Sciatic nerve (tissue), 2 donors: ENCODE measurements at regions not wholly inside any gene's neighbourhood (a gene's known extent, or its start where the extent isn't known, plus 50 kb on each side); places are given as distances from the start of the nearest gene placed in this dataset.
A peak's percentile ranks its signal among the peaks of the same experiment; 100 is the strongest.

Source experiments
- ATAC-seq: fragments of 200-7000 bp; cut with Tn5 transposase; one replicate; pipeline ENCODE4 v1.9.1; 2020; ENCODE audit warnings: mild to moderate bottlenecking, moderate library complexity
- DNase-seq: peaks from one replicate; pipeline ENCODE4 v3.0.0-alpha.2; 2020; ENCODE audit warnings: low spot score
- intact Hi-C: fragments of 100-400 bp; cut with DNase I; formaldehyde crosslinking; loops from one replicate; pipeline ENCODE4 v1.14.2; 2022
- donor health status: DM: no; HTN: no; CAD: no.
- donor health status: DM: no; HTN: no; CAD: no.

GRCh38 chr1:82215056-82215852, 414.5 kb downstream of the ADGRL2 start:
- intact Hi-C loops = no loop called here
- DNase-seq (no peak), ATAC-seq (no peak)

- DNase-seq (no peak), ATAC-seq (no peak)
- intact Hi-C loops = no loop called here
Measured at GRCh38 chr1:82214606-82215005, 413.9 kb downstream of the ADGRL2 start.

GRCh38 chr1:82197606-82198005, 396.9 kb downstream of the ADGRL2 start:
- DNase-seq = no peak
- intact Hi-C loops = no loop called here
- ATAC-seq = no peak

- intact Hi-C loops = no loop called here
- DNase-seq (no peak), ATAC-seq (no peak)
Measured at GRCh38 chr1:82195245-82195644, 394.5 kb downstream of the ADGRL2 start.

DNA sequence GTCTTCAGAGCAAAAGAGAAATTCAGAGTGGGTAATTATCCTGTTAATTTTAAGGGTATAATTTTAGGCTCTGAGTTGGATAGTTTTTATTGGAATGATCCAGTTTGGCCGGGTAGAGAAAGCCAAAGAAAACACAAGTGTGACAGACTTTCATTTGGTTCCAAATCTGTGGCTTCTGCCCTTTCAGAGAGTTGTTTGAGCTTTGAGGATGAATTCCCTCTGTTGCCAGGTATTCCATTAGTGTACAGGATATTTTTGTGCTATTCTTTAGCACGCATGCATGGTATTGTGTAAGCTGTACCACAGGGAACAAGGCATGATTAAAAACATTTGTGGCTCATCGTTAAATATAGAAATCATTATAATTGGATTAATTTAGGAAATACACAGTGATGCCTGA, 384.4 kb downstream of the ADGRL2 start:
- DNase-seq = no peak
- intact Hi-C loops = no loop called here
- ATAC-seq = peak; percentile 71

GRCh38 chr1:82181846-82182245, 381.1 kb downstream of the ADGRL2 start:
- intact Hi-C loops = no loop called here
- DNase-seq (no peak), ATAC-seq (no peak)

- intact Hi-C loops = no loop called here
- ATAC-seq (no peak), DNase-seq (no peak)
Measured at GRCh38 chr1:82179131-82179530, 378.4 kb downstream of the ADGRL2 start.

GRCh38 chr1:82177192-82177591, 376.5 kb downstream of the ADGRL2 start:
- intact Hi-C loops = no loop called here
- DNase-seq (no peak), ATAC-seq (no peak)

GRCh38 chr1:82171955-82172354, 371.2 kb downstream of the ADGRL2 start:
- ATAC-seq (no peak), DNase-seq (no peak)
- intact Hi-C loops = no loop called here

DNA sequence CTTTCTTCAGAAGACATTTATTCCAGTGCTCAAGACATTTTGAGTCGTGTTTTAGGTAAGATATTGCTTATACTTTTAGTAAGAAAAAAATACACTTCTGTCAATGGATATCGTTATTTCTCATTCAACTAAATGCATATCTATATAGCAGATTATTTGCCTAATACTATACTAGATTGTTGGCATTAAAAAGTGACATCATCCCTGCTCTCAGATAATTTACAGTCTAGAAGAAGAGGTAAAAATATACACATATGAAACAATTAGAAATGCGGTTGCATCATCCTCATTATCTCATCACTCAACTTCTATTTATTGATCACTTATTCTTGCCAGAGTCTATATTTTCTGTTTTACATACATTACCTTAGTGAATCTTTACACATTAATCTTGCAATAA, 367.7 kb downstream of the ADGRL2 start:
- no peak for DNase-seq
- intact Hi-C loops = no loop called here
- no peak for ATAC-seq

GRCh38 chr1:82165304-82165703, 364.6 kb downstream of the ADGRL2 start:
- intact Hi-C loops = no loop called here
- ATAC-seq = no peak
- DNase-seq = no peak

DNA sequence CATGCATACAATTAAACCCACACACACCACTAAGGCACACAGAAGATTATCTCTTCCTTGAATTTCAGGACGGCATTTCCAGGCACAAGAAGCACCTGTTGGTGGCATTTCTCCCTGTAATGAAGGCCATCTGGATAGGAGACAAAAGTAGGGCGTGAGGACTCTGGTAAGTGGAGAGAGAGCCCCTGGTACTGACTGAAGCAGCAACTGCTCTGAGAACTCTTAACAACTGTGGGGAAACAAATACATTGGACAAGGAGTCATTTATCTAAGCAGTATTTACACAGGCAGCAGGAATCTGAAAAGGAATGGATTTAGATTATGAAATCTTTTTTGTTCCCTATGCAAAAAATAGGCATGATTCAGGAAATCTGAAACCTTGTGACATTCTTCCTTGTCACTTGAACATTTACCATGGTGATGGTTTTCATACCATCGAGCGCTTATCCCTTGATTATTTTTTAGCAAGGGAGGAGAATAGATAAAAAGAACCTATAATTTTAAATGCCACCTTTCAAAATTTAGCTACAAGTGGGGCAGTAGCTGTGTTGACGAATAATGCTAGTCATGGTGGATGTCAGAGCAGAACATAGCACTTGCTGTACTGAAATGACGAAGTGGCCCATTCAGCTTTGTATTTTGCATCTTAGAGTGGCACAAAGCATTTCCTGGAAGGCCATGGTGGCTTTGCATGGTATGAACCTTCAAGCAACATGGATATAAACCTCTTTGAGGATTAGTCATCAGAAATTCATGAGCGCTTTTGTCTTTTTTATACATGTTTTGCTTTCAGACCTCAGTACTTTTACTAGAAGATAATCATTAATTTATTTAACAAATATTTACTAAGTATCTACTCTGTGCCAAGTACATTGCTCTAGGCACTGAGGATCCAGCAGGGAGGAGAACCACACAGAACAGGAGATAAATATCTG, 362.0 kb downstream of the ADGRL2 start:
- ATAC-seq (peak; percentile 47), DNase-seq (no peak)
- intact Hi-C loops = no loop called here

DNA sequence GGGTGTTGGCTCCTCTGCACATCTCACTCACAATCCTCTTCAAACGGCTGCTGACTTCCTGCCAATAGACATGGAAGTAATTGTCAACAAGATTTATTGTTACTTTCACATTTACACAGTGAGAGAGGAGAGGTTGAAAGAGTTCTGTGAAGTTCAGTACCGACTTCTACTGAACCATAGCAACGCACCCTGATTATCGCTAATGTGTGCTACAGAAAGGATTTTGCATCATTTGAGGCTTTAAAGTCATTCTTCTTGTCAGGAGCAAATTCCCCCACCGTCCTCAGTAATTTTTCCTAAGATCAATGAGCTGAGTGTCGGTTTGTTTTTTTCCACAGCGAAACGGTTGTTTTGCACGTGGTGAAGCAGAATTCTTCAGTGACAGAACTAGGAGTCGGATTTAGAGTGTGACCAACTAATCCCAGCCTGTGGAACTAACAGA, 361.0 kb downstream of the ADGRL2 start:
- peak; percentile 64 for ATAC-seq
- no peak for DNase-seq
- intact Hi-C loops = no loop called here

DNA sequence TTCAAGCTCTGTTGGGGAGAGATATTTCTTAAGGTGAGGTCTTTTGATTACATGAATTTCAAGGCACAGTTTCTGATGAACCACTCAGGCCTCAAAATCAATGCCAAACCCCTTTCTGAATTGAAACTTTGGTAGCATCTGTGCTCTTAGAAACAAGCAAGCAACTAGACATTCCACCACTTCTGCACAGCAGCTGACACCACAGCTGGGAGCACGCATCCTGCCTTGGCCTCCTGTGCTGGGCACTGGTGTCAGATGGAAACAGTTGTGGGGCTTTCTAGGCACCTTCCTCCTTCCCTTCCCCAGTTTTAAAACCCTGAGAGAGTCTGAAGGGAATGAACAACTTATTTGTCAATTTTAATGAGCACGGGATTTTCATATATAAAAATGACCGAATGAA, 360.2 kb downstream of the ADGRL2 start:
- peak; percentile 60 for ATAC-seq
- intact Hi-C loops = no loop called here

DNA sequence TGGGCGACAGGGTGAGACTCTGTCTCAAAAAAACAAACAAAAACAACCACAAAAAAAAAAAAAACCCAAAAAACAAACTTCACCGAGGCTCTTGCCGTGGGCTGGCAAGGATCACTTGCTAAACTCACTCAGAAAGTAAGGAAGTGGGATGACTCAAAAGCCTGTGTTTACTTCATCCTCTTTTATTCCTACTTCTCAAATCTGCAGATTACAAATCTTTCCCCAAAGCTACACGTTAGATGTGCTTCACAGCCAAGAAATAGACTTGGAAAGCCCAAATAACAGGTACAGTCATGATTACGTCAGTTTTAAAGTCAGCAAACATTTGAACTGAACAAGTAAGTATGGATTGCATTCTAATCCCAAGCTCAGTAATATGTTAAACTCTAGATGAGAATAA, 359.3 kb downstream of the ADGRL2 start:
- no peak for DNase-seq
- no peak for ATAC-seq
- intact Hi-C loops = no loop called here

More for the DNA sequence above, 360.2 kb downstream of the ADGRL2 start:
- DNase-seq = no peak

- DNase-seq (no peak), ATAC-seq (no peak)
- intact Hi-C loops = no loop called here
Measured at GRCh38 chr1:82158981-82159380, 358.2 kb downstream of the ADGRL2 start.

- DNase-seq (no peak), ATAC-seq (no peak)
- intact Hi-C loops = no loop called here
Measured at GRCh38 chr1:82154219-82154970, 353.7 kb downstream of the ADGRL2 start.

DNA sequence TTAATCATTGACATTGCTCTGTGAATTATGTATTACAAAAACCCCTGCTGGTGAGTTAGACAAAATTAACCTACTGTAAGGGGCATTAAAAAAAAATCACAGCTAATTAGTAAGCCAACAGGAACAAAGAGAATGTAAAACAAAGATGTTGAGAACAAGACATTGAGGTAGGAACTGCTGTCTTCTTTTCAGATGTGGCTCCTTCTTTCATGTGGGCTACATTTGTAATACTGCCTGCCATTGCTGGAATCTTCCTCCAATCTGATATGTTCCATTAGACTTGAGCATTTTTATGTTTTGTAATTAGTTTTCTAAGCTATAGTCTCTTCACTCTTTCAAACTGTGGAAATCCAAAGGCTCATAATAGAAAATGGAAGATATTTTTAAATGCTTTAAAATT, 353.0 kb downstream of the ADGRL2 start:
- intact Hi-C loops = no loop called here
- DNase-seq (no peak), ATAC-seq (no peak)

DNA sequence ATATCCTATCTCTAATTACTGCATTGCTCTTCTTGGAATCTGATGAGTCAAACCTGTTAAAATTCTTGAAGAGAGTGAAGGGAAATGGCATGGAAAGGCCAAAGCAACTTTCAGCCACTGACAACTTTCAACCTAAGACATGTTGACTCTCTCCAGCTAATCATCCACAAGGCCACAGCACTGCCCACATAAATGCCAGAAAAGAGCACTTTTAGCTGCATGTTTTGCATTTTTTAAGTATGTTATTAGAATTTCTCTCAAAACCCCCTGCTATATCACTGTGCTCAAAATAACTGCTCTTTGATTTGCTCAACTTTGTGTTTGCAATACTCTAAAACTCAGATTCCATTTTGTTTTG, 352.5 kb downstream of the ADGRL2 start:
- DNase-seq (no peak), ATAC-seq (no peak)
- intact Hi-C loops = no loop called here
